SK-N-SH (cell line): ENCODE measurements at regions not wholly inside any gene's neighbourhood (a gene's known extent, or its start where the extent isn't known, plus 50 kb on each side); places are given as distances from the start of the nearest gene placed in this dataset.

Experiments
- SIN3A ChIP-seq: IDR thresholded peaks from 2 replicates; pipeline ENCODE4 v1.6.1; 2012; ENCODE audit warnings: low read depth, mild to moderate bottlenecking, low read length, moderate library complexity, borderline replicate concordance
- SMC3 ChIP-seq: IDR thresholded peaks from 2 replicates; pipeline ENCODE4 v1.6.1; 2012; ENCODE audit warnings: low read depth, low read length, improper control_type of control experiment
- TAF1 ChIP-seq: IDR thresholded peaks from 2 replicates; pipeline ENCODE4 v1.6.1; 2012; ENCODE audit warnings: low read depth, mild to moderate bottlenecking, low read length, moderate library complexity, borderline replicate concordance
- TEAD4 ChIP-seq: IDR thresholded peaks from 2 replicates; pipeline ENCODE4 v1.4.0; 2012; ENCODE audit warnings: mild to moderate bottlenecking, borderline replicate concordance; ENCODE audit not compliant: insufficient read depth
- YY1 ChIP-seq: IDR thresholded peaks from 2 replicates; pipeline ENCODE4 v1.4.0; 2012; ENCODE audit warnings: low read depth, mild to moderate bottlenecking
- TF ChIP-seq, protein P1 (sequence below): fragments of 200-600 bp; sonication (generic); IDR thresholded peaks from 2 replicates; pipeline ENCODE4 v1.6.1; 2017; ENCODE audit warnings: antibody characterized with exemption, mild to moderate bottlenecking, moderate library complexity
- TF ChIP-seq, protein P2 (sequence below): IDR thresholded peaks from 2 replicates; pipeline ENCODE4 v1.6.1; 2012; ENCODE audit warnings: mild to moderate bottlenecking, low read depth, low read length, moderate library complexity
- TF ChIP-seq, protein P3 (sequence below): fragments of 150-350 bp; IDR thresholded peaks from 2 replicates; pipeline ENCODE4 v1.6.1; 2016; ENCODE audit warnings: mild to moderate bottlenecking, low read depth, low read length

DNA sequence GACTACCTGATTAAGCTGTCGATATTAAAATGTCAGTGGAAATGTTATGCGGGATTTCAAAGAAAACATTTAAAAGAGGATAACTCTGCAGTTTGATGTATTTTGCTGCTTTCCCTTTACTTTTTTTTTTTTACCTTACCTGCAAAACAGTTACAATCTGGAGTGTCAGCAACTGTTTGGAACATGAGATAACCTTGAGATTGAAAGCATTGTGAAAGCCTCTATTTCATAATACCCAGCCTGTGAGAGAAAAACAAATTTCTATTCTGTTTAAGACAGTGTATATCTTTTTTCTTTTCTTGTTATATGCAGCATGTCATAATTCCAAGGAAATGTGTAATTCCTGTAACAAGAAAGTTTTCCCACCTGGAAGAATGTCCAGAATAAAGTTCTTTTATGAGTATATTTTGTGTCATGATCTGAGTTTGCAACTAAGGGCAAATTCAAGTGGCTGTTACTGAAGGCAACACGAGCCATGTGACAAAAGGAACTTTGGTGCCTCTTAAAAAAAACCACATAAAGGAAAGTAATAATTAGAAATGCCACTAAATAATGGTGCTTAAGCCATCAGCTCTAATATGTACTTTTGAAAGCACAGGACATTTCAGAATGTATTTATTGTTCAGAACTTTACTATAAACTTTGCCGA, 297.0 kb upstream of the DSEL start:
- TF ChIP-seq, protein P1, sequence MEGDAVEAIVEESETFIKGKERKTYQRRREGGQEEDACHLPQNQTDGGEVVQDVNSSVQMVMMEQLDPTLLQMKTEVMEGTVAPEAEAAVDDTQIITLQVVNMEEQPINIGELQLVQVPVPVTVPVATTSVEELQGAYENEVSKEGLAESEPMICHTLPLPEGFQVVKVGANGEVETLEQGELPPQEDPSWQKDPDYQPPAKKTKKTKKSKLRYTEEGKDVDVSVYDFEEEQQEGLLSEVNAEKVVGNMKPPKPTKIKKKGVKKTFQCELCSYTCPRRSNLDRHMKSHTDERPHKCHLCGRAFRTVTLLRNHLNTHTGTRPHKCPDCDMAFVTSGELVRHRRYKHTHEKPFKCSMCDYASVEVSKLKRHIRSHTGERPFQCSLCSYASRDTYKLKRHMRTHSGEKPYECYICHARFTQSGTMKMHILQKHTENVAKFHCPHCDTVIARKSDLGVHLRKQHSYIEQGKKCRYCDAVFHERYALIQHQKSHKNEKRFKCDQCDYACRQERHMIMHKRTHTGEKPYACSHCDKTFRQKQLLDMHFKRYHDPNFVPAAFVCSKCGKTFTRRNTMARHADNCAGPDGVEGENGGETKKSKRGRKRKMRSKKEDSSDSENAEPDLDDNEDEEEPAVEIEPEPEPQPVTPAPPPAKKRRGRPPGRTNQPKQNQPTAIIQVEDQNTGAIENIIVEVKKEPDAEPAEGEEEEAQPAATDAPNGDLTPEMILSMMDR, result no peak
- no peak for TF ChIP-seq YY1
- TF ChIP-seq, protein P2, sequence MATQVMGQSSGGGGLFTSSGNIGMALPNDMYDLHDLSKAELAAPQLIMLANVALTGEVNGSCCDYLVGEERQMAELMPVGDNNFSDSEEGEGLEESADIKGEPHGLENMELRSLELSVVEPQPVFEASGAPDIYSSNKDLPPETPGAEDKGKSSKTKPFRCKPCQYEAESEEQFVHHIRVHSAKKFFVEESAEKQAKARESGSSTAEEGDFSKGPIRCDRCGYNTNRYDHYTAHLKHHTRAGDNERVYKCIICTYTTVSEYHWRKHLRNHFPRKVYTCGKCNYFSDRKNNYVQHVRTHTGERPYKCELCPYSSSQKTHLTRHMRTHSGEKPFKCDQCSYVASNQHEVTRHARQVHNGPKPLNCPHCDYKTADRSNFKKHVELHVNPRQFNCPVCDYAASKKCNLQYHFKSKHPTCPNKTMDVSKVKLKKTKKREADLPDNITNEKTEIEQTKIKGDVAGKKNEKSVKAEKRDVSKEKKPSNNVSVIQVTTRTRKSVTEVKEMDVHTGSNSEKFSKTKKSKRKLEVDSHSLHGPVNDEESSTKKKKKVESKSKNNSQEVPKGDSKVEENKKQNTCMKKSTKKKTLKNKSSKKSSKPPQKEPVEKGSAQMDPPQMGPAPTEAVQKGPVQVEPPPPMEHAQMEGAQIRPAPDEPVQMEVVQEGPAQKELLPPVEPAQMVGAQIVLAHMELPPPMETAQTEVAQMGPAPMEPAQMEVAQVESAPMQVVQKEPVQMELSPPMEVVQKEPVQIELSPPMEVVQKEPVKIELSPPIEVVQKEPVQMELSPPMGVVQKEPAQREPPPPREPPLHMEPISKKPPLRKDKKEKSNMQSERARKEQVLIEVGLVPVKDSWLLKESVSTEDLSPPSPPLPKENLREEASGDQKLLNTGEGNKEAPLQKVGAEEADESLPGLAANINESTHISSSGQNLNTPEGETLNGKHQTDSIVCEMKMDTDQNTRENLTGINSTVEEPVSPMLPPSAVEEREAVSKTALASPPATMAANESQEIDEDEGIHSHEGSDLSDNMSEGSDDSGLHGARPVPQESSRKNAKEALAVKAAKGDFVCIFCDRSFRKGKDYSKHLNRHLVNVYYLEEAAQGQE, result no peak
- TF ChIP-seq TAF1, result no peak
- TF ChIP-seq, protein P3, sequence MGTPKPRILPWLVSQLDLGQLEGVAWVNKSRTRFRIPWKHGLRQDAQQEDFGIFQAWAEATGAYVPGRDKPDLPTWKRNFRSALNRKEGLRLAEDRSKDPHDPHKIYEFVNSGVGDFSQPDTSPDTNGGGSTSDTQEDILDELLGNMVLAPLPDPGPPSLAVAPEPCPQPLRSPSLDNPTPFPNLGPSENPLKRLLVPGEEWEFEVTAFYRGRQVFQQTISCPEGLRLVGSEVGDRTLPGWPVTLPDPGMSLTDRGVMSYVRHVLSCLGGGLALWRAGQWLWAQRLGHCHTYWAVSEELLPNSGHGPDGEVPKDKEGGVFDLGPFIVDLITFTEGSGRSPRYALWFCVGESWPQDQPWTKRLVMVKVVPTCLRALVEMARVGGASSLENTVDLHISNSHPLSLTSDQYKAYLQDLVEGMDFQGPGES, result no peak
- no peak for TF ChIP-seq SIN3A
- TF ChIP-seq TEAD4, result no peak
- TF ChIP-seq SMC3, result no peak
